HL-60 (cell line): ENCODE measurements at regions not wholly inside any gene's neighbourhood (a gene's known extent, or its start where the extent isn't known, plus 50 kb on each side); places are given as distances from the start of the nearest gene placed in this dataset.

Experiments used
- POLR2AphosphoS5 ChIP-seq: IDR thresholded peaks from 2 replicates; pipeline ENCODE4 v1.6.1; 2012; ENCODE audit warnings: low read depth
- REST ChIP-seq: IDR thresholded peaks from 2 replicates; pipeline ENCODE4 v1.6.1; 2012; ENCODE audit warnings: low read depth; ENCODE audit not compliant: insufficient replicate concordance
- TF ChIP-seq, protein P1 (sequence below): IDR thresholded peaks from one replicate; pipeline ENCODE4 v1.5.1; 2011; ENCODE audit warnings: low read length, control low read depth, inconsistent platforms; ENCODE audit not compliant: insufficient read depth

DNA sequence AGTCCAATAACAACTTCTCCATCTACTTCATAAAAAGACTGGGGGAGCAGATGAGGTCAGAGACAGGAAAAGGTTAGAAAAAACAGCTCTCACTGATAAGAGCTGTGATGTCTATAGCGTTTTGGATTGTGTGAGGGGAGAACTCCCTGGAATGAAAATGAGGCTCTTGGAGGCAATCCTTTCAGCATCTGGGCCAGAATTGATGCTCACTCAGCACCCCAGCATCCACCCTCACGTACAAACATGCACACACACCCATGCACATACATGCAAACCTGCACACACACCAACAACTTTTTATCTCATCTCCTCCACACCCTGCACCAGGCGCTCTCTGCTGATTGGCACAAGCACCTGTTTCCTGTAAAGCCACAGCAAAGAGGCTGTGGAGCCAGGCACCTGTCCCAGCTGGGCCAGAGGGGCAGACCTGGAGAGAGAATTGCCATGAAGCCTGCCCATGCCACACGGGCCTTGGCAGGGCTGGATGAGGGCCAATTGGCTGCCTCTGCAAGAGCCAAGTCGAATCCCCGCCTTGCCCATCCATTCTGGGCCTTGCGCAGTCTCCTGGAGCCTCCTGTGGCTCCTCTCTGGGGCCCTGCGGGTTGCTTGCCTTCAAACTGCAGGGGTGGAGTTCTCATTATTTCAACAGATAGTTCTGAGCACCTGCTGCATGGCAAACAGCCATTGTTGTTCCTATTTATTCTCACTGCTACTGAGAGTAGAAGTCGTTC is 53.1 kb downstream of the SYNE3 start:
- TF ChIP-seq, protein P1, sequence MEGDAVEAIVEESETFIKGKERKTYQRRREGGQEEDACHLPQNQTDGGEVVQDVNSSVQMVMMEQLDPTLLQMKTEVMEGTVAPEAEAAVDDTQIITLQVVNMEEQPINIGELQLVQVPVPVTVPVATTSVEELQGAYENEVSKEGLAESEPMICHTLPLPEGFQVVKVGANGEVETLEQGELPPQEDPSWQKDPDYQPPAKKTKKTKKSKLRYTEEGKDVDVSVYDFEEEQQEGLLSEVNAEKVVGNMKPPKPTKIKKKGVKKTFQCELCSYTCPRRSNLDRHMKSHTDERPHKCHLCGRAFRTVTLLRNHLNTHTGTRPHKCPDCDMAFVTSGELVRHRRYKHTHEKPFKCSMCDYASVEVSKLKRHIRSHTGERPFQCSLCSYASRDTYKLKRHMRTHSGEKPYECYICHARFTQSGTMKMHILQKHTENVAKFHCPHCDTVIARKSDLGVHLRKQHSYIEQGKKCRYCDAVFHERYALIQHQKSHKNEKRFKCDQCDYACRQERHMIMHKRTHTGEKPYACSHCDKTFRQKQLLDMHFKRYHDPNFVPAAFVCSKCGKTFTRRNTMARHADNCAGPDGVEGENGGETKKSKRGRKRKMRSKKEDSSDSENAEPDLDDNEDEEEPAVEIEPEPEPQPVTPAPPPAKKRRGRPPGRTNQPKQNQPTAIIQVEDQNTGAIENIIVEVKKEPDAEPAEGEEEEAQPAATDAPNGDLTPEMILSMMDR = no peak
- TF ChIP-seq POLR2AphosphoS5 = 0 out of 2 replicates have a peak, but pooled peaks have one; percentile 31
- no peak for TF ChIP-seq REST
